ENCODE measurements at regions not wholly inside any gene's neighbourhood (a gene's known extent, or its start where the extent isn't known, plus 50 kb on each side); places are given as distances from the start of the nearest gene placed in this dataset.

GRCh38 chrX:134747006-134747405 is 50.0 kb downstream of the PABIR2 start:
- DNase-seq: no peak

GRCh38 chrX:134746410-134746785 is 50.6 kb downstream of the PABIR2 start:
- DNase-seq: no peak

DNA sequence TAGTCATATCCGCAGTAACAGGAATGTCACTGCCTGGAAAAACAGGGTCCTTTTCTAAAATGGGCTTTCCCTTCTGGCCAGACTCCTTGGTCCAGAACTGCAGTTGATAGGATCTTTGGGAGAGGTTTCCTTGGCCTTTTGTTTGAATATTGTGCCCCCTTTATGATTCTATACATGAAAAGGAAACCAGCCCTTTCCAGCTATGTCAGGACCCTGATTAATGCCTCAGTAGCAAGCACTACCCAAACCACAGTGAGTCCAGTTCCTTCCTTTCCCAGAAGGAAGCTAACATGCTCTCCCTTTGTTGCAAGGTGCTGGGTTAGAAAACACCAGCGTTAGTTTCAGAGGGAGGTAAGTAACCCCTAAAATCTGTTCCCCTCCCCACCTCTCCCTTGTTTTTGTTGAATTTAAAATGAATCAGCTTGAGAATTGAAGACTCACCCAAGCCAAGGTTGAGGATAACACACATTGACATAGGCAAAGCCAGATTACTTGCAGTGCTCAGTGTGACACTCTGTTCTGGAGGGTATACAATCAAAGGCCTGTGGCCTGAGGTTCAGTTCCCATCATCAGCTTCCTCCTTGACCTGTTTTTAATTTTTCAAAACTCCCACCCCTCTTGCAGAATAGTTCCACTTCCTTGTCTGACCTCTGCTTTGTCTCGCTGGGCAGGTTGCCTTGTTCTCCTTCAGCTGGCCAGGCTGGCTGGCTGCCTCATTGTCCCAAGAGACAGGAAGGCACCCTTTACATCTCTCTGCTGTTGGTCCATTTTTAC is 51.2 kb downstream of the PABIR2 start:
- no peak for DNase-seq

DNA sequence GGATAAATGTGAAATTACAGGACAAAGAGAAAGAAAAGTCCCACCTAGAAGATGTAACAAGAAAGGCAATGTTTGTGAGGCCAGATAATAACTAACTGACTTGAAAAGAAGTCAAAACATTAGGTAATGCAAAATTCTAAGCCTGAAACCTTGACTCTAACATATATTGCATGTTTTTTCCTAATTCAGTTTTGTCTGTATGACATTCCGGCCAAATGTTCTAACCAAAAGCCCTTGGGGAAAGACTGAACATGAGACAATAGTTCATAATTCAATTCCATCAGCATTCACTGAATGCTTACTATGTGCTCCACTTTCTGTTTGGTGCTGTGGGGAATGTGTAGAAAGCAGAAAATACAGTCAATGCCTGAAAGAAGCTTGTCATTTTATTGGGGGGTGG is 53.9 kb downstream of the PABIR2 start:
- DNase-seq: no peak

- DNase-seq: no peak
Observed at GRCh38 chrX:134742573-134742972, 54.4 kb downstream of the PABIR2 start.

DNA sequence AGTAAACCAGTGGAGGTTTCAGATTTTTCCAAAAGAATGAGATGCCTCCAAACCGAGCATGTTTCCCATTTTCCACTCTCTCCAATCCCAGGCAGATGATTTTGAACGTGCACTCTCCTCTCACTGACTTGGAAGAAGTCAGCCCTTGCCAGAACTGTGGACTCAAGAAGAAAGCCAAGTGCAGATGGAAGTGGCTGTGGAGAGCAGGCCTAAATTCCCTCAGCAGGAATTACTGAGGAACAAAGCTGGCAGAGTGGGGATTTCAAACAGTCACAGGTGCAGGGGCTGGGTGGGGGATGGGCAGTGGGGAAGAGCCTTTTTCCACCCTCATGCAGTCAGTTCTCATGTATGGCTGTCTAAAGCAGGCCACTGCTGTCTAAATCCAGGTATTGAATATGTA is 55.3 kb downstream of the PABIR2 start:
- no peak for DNase-seq

GRCh38 chrX:134738986-134739740 is 57.8 kb downstream of the PABIR2 start:
- peak; percentile 49 for DNase-seq

- DNase-seq: no peak
Observed at GRCh38 chrX:134738445-134738844, 58.6 kb downstream of the PABIR2 start.

DNA sequence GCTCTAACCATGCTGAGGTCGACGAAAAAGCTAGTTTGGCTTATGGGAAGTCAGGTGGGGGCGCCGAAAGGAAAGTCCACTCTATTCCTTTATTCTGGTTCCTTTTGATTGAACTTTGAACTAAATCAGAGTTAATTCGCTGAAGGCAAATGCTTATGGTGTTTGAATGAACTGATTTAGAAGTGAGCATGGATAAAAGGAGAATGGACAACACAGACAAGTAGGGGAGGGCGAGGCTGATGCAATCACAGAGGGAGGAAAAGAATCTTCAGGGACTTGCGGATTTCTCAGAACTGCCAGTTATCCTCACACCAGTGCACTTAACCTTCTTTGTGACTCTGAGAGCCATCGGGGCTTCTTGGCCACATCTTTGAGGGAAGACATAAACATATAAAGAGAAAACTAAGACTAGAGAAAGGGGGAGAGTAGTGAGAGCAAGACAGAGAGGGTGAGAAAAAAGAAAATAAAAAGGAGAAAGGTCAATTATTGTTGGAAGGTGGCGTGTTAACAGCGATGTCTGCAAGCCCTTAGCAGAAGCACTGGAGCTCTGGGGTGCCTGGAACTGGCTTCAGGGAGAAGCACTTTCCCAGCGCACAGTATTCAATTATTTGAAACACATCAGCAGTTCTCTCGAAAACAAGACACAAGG is 59.2 kb downstream of the PABIR2 start:
- no peak for DNase-seq

DNA sequence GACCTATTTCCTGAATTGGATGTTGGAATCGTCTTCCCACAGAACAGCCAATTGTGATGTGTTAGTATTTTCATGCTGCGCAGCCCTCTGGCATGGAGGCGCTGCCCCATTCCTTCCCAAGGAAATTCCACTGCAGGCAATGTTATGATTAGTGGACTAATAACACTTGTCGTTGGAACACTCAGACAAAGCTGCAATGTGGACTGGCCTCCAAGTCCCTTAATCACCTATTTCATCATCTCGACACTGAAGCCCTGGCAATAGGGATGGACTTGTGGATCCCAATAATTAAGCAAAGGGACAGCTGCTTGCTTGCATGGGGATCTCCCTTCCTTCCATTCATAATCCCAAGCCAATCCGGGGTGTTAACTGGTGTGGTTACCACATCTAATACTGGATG is 59.9 kb downstream of the PABIR2 start:
- DNase-seq: no peak

- no peak for DNase-seq
Observed at GRCh38 chrX:134736356-134736755, 60.6 kb downstream of the PABIR2 start.

- DNase-seq: no peak
Observed at GRCh38 chrX:134735015-134735414, 62.0 kb downstream of the PABIR2 start.

GRCh38 chrX:134734466-134734952 is 62.5 kb downstream of the PABIR2 start:
- no peak for DNase-seq

GRCh38 chrX:134733591-134733990 is 63.4 kb downstream of the PABIR2 start:
- DNase-seq: no peak

DNA sequence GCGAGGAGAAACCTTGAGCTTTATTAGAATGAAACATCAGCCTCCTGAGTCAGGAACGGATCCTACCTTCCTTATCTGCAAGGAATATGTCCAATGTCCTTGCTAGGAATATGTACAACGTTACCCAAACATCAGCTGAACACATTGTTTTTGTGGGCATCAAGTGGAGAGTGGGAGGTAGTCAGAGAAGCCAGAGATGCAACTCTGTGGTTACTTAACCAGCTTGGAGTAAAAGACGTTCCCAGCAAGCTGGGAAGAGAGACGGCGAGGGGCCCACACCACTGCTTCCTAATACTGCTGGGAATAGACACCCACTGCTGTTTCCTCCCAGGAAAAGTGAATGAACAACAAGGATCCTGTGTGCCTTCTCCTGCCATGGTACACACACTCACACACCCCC is 64.3 kb downstream of the PABIR2 start:
- no peak for DNase-seq

DNA sequence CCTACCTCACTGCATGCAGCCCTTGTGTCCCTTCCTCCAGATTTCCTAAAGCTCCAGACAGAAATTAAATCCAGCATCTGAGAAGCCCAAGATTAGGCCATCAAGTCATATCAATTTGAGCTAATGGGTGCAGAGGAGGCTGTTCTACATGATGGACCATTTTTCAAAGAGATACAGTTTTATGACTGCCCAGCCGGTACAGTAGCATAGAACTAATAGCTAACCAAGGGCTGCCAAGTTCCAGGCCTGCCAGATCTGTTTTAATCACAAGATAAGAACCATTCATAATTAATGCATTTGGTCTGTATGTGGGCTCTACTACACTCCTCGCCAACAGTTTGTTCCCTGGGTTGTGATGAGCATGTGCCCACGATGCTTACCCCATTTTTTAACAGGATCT is 64.9 kb downstream of the PABIR2 start:
- no peak for DNase-seq

- peak; percentile 81 for DNase-seq
Observed at GRCh38 chrX:134727363-134727762, 69.1 kb upstream of the PLAC1 start.

DNA sequence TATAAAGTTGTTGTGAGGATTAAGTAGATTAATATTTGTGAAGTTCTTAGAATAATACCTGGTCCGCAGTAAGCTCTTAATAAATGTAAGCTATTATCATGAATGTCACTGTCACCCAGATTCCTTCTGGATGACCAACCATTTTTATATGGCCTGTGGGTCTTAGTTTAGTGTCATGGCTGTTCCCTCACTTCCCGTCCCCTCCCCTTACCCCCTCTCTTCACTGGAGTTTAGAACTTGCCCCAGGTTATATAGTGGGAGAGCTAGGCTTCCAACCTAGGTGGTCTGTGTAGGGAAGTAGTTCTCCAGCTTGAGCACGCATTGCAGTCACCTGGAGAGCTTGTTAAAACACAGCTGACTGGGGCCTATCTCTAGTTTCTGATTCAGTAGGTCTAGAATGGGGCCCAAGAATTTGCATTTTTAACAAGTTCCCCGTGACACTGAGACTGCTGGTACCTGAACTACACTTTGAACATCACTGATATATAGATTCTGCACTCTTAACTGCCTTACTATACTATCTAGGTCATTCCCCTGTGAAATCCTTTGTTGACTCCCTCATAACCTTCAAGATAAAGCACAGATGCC is 66.9 kb upstream of the PLAC1 start:
- DNase-seq: no peak

GRCh38 chrX:134721766-134722532 is 63.7 kb upstream of the PLAC1 start:
- no peak for DNase-seq

GRCh38 chrX:134718966-134719317 is 60.7 kb upstream of the PLAC1 start:
- no peak for DNase-seq

- DNase-seq: peak; percentile 54
Observed at GRCh38 chrX:134718105-134718965, 60.1 kb upstream of the PLAC1 start.

DNA sequence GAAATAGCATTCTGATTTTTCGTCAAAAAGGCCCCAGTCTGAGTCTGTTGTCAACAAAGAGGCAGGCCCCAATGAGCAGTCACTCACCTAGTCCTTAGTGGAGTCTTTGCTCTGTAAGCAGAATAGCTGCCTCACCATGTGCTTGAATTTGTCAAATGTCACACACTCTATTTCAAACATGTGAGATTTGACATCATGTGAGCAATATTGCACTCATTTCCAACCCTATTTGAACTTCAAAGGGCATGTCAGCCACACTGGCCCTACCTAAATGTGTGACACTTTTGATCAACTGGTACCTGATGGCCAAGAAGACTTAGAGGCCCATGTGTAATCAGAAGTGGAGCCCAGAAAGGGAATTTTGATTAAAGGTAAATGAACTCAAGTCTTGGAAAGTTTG is 59.4 kb upstream of the PLAC1 start:
- no peak for DNase-seq
